A549 (cell line): ENCODE measurements at regions not wholly inside any gene's neighbourhood (a gene's known extent, or its start where the extent isn't known, plus 50 kb on each side); places are given as distances from the start of the nearest gene placed in this dataset.

Source experiments
- BCL3 ChIP-seq: fragments of >200 bp; sonication (Bioruptor Twin); formaldehyde crosslinking; IDR thresholded peaks from 3 replicates; pipeline ENCODE4 v1.6.1; 2016
- CEBPB ChIP-seq, 2 experiments: fragments of >200 bp in 1 of 2; sonication (Bioruptor Twin) in 1 of 2; formaldehyde crosslinking in 1 of 2; IDR thresholded peaks; 2 replicates each; pipeline ENCODE4 v1.6.1; 2012 to 2016
- CHD2 ChIP-seq: fragments of 150-350 bp; IDR thresholded peaks from 2 replicates; pipeline ENCODE4 v1.6.1; 2014; ENCODE audit warnings: low read length; ENCODE audit not compliant: partially characterized antibody
- CTCF ChIP-seq: fragments of >200 bp; sonication (Bioruptor Twin); formaldehyde crosslinking; IDR thresholded peaks from 3 replicates; pipeline ENCODE4 v1.5.1; 2016
- FOSL2 ChIP-seq, 2 experiments: fragments of 450-650 bp in 1 of 2; fragments of >200 bp in 1 of 2; sonication (Bioruptor Twin) in 1 of 2; formaldehyde crosslinking; IDR thresholded peaks; 2 replicates each; pipeline versions ENCODE4 v1.5.0 to v1.6.1; 2016 to 2020; ENCODE audit warnings: mild to moderate bottlenecking in 1 of 2, moderate library complexity in 1 of 2
- GATA3 ChIP-seq: IDR thresholded peaks from 2 replicates; pipeline ENCODE4 v1.6.1; 2012; ENCODE audit warnings: borderline replicate concordance
- JUN ChIP-seq, 2 experiments: fragments of >200 bp; sonication (Bioruptor Twin); formaldehyde crosslinking; IDR thresholded peaks; 2 replicates in 1 of 2; 3 replicates in 1 of 2; pipeline ENCODE4 v1.6.1; 2016 to 2017
- MAFK ChIP-seq: fragments of 450-650 bp; IDR thresholded peaks from 2 replicates; pipeline ENCODE4 v1.6.1; 2014; ENCODE audit not compliant: partially characterized antibody
- PHF8 ChIP-seq: fragments of 200-600 bp; sonication (generic); IDR thresholded peaks from 2 replicates; pipeline ENCODE4 v1.6.1; 2016; ENCODE audit warnings: low read depth, mild to moderate bottlenecking, antibody characterized with exemption, moderate library complexity, borderline replicate concordance
- POLR2A ChIP-seq: IDR thresholded peaks from 2 replicates; pipeline ENCODE4 v1.6.1; 2012; ENCODE audit warnings: mild to moderate bottlenecking, low read length
- POLR2AphosphoS2 ChIP-seq: conservative IDR thresholded peaks from 2 replicates; pipeline ENCODE4 v1.6.1; 2012; ENCODE audit warnings: low read length, improper control_type of control experiment, inconsistent platforms
- SREBF2 ChIP-seq: fragments of 450-650 bp; IDR thresholded peaks from 2 replicates; pipeline ENCODE4 v1.6.1; 2014; ENCODE audit warnings: mild to moderate bottlenecking, moderate library complexity
- TF ChIP-seq, protein P1 (sequence below): fragments of 250-450 bp; sonication (Bioruptor Pico); IDR thresholded peaks from 2 replicates; pipeline ENCODE4 v1.5.0; 2021; ENCODE audit warnings: mild to moderate bottlenecking, moderate library complexity, borderline replicate concordance
- TF ChIP-seq, protein P2 (sequence below): fragments of 200-600 bp; sonication (generic); IDR thresholded peaks from 2 replicates; pipeline ENCODE4 v1.6.1; 2016; ENCODE audit warnings: antibody characterized with exemption, mild to moderate bottlenecking, moderate library complexity

GRCh38 chr6:51339108-51339507 is 520.4 kb downstream of the TFAP2B start:
- no peak for TF ChIP-seq CTCF
- TF ChIP-seq, protein P1, sequence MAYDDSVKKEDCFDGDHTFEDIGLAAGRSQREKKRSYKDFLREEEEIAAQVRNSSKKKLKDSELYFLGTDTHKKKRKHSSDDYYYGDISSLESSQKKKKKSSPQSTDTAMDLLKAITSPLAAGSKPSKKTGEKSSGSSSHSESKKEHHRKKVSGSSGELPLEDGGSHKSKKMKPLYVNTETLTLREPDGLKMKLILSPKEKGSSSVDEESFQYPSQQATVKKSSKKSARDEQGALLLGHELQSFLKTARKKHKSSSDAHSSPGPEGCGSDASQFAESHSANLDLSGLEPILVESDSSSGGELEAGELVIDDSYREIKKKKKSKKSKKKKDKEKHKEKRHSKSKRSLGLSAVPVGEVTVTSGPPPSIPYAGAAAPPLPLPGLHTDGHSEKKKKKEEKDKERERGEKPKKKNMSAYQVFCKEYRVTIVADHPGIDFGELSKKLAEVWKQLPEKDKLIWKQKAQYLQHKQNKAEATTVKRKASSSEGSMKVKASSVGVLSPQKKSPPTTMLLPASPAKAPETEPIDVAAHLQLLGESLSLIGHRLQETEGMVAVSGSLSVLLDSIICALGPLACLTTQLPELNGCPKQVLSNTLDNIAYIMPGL (CRISPR knock-in tag) = no peak
- TF ChIP-seq, protein P2, sequence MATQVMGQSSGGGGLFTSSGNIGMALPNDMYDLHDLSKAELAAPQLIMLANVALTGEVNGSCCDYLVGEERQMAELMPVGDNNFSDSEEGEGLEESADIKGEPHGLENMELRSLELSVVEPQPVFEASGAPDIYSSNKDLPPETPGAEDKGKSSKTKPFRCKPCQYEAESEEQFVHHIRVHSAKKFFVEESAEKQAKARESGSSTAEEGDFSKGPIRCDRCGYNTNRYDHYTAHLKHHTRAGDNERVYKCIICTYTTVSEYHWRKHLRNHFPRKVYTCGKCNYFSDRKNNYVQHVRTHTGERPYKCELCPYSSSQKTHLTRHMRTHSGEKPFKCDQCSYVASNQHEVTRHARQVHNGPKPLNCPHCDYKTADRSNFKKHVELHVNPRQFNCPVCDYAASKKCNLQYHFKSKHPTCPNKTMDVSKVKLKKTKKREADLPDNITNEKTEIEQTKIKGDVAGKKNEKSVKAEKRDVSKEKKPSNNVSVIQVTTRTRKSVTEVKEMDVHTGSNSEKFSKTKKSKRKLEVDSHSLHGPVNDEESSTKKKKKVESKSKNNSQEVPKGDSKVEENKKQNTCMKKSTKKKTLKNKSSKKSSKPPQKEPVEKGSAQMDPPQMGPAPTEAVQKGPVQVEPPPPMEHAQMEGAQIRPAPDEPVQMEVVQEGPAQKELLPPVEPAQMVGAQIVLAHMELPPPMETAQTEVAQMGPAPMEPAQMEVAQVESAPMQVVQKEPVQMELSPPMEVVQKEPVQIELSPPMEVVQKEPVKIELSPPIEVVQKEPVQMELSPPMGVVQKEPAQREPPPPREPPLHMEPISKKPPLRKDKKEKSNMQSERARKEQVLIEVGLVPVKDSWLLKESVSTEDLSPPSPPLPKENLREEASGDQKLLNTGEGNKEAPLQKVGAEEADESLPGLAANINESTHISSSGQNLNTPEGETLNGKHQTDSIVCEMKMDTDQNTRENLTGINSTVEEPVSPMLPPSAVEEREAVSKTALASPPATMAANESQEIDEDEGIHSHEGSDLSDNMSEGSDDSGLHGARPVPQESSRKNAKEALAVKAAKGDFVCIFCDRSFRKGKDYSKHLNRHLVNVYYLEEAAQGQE = no peak
- TF ChIP-seq CHD2 = no peak
- no peak for TF ChIP-seq SREBF2
- no peak for TF ChIP-seq POLR2A
- TF ChIP-seq CEBPB (IDR thresholded peaks at IDR 0.05) = no peak
- no peak for TF ChIP-seq FOSL2 (IDR thresholded peaks at IDR 0.05)
- no peak for TF ChIP-seq FOSL2 (CRISPR knock-in tag; IDR thresholded peaks at IDR 0.05)
- TF ChIP-seq JUN (IDR thresholded peaks at IDR 0.05) = no peak
- no peak for TF ChIP-seq POLR2AphosphoS2
- no peak for TF ChIP-seq GATA3
- TF ChIP-seq MAFK = no peak
- TF ChIP-seq PHF8 = no peak
- TF ChIP-seq BCL3 = no peak
